Thymus (tissue), 11 donors: ENCODE measurements at regions not wholly inside any gene's neighbourhood (a gene's known extent, or its start where the extent isn't known, plus 50 kb on each side); places are given as distances from the start of the nearest gene placed in this dataset.

Source experiments
- DNase-seq, 9 donors: peaks; one replicate each; pipeline ENCODE4 v3.0.0-alpha.2; 2013; ENCODE audit warnings: low spot score in 9 of 9, low read depth in 6 of 9, missing footprints in 1 of 9
- H3K27ac ChIP-seq, 2 donors: one replicate each; pipeline ENCODE4 v1.5.1; 2013; ENCODE audit warnings: control low read depth in 1 of 2, low read depth in 1 of 2, low read length in 1 of 2, mild to moderate bottlenecking in 1 of 2, moderate library complexity in 1 of 2
- H3K27me3 ChIP-seq, 2 donors: one replicate each; pipeline ENCODE4 v1.5.1; 2013; ENCODE audit warnings: low read length in 1 of 2; ENCODE audit not compliant: control insufficient read depth in 2 of 2, insufficient read depth in 1 of 2
- H3K36me3 ChIP-seq, 2 donors: one replicate each; pipeline ENCODE4 v1.5.1; 2013; ENCODE audit warnings: low read length in 1 of 2, mild to moderate bottlenecking in 1 of 2, moderate library complexity in 1 of 2; ENCODE audit not compliant: control insufficient read depth in 2 of 2, insufficient read depth in 2 of 2
- H3K4me1 ChIP-seq, 2 donors: one replicate each; pipeline ENCODE4 v1.5.1; 2013; ENCODE audit warnings: low read length in 2 of 2; ENCODE audit not compliant: control insufficient read depth in 2 of 2, insufficient read depth in 2 of 2
- H3K4me3 ChIP-seq, 2 donors: one replicate each; pipeline ENCODE4 v1.5.1; 2013; ENCODE audit warnings: low read length in 2 of 2, control low read depth in 1 of 2, mild to moderate bottlenecking in 1 of 2
- H3K9me3 ChIP-seq, 2 donors: one replicate each; pipeline ENCODE4 v1.5.1; 2013; ENCODE audit warnings: low read length in 1 of 2, mild to moderate bottlenecking in 1 of 2; ENCODE audit not compliant: control insufficient read depth in 2 of 2, insufficient read depth in 1 of 2
- WGBS: extraction: QIAGEN DNeasy Blood & Tissue Kit; methylation state at CpG from one replicate; pipeline ENCODE4 v1.1.7; 2013; 5-methylcytosine and 5-hydroxymethylcytosine counted together
- donor health status: healthy.

GRCh38 chr3:152964911-152965609 is 130.1 kb downstream of the P2RY1 start:
- H3K36me3 ChIP-seq: no peaks in the 10 kb centered on the region
- 42% methylated on average over 1 of the region's 1 CpG for WGBS
- no peak for DNase-seq
- no peak overlapping the region for H3K27ac ChIP-seq
- H3K4me1 ChIP-seq: no peaks in the 10 kb centered on the region
- no peaks in the 10 kb centered on the region for H3K27me3 ChIP-seq
- H3K9me3 ChIP-seq: no peaks in the 10 kb centered on the region
- no peak overlapping the region for H3K4me3 ChIP-seq

GRCh38 chr3:152968388-152969024 is 133.6 kb downstream of the P2RY1 start:
- 93% methylated on average over 3 of the region's 3 CpGs for WGBS
- Histone ChIP-seq H3K36me3 (no peaks in the 10 kb centered on the region), H3K27me3 (no peaks in the 10 kb centered on the region), H3K9me3 (no peaks in the 10 kb centered on the region), H3K4me3 (no peak overlapping the region), H3K27ac (no peak overlapping the region), H3K4me1 (no peaks in the 10 kb centered on the region)
- DNase-seq: no peak

- no peak for DNase-seq
- no peaks in the 10 kb centered on the region for H3K4me1 ChIP-seq
- no peaks in the 10 kb centered on the region for H3K36me3 ChIP-seq
- no peaks in the 10 kb centered on the region for H3K9me3 ChIP-seq
- no peaks in the 10 kb centered on the region for H3K27me3 ChIP-seq
- no peak overlapping the region for H3K27ac ChIP-seq
- no peak overlapping the region for H3K4me3 ChIP-seq
- WGBS: 93% methylated on average over 1 of the region's 1 CpG
Measured at GRCh38 chr3:152969557-152970300, 134.8 kb downstream of the P2RY1 start.

GRCh38 chr3:152970851-152971250 is 135.9 kb downstream of the P2RY1 start:
- Histone ChIP-seq H3K4me1 (no peaks in the 10 kb centered on the region), H3K36me3 (no peaks in the 10 kb centered on the region), H3K4me3 (no peak overlapping the region), H3K27ac (no peak overlapping the region), H3K27me3 (no peaks in the 10 kb centered on the region), H3K9me3 (no peaks in the 10 kb centered on the region)
- WGBS: 96% methylated on average over 4 of the region's 4 CpGs
- no peak for DNase-seq

- Histone ChIP-seq H3K27me3 (no peaks in the 10 kb centered on the region), H3K9me3 (no peaks in the 10 kb centered on the region), H3K36me3 (no peaks in the 10 kb centered on the region), H3K4me3 (no peak overlapping the region), H3K4me1 (no peaks in the 10 kb centered on the region), H3K27ac (no peak overlapping the region)
- 96% methylated on average over 4 of the region's 4 CpGs for WGBS
- no peak for DNase-seq
Measured at GRCh38 chr3:152971880-152972279, 136.9 kb downstream of the P2RY1 start.

- Histone ChIP-seq H3K27me3 (no peaks in the 10 kb centered on the region), H3K4me3 (no peak overlapping the region), H3K4me1 (no peaks in the 10 kb centered on the region), H3K36me3 (no peaks in the 10 kb centered on the region), H3K27ac (no peak overlapping the region), H3K9me3 (no peaks in the 10 kb centered on the region)
- DNase-seq: no peak
- 97% methylated on average over 1 of the region's 1 CpG for WGBS
Measured at GRCh38 chr3:152973575-152973974, 138.6 kb downstream of the P2RY1 start.

GRCh38 chr3:152976239-152976638 is 141.3 kb downstream of the P2RY1 start:
- H3K4me1 ChIP-seq: no peaks in the 10 kb centered on the region
- no peak overlapping the region for H3K4me3 ChIP-seq
- H3K36me3 ChIP-seq: no peaks in the 10 kb centered on the region
- H3K27me3 ChIP-seq: no peaks in the 10 kb centered on the region
- H3K9me3 ChIP-seq: peaks cover 0 to 5% of the 10 kb centered on the region in 2 donors
- DNase-seq: no peak
- H3K27ac ChIP-seq: no peak overlapping the region
- 41% methylated on average over 2 of the region's 2 CpGs for WGBS

GRCh38 chr3:152977366-152977765 is 142.4 kb downstream of the P2RY1 start:
- 82% methylated on average over 3 of the region's 3 CpGs for whole genome bisulfite sequencing
- Histone ChIP-seq H3K9me3 (peaks cover 0 to 5% of the 10 kb centered on the region in 2 donors), H3K27me3 (no peaks in the 10 kb centered on the region), H3K27ac (no peak overlapping the region), H3K4me1 (no peaks in the 10 kb centered on the region), H3K36me3 (no peaks in the 10 kb centered on the region), H3K4me3 (no peak overlapping the region)
- no peak for DNase-seq

GRCh38 chr3:152978152-152978551 is 143.2 kb downstream of the P2RY1 start:
- WGBS: 94% methylated on average over 1 of the region's 1 CpG

More at GRCh38 chr3:152978152-152978551, 143.2 kb downstream of the P2RY1 start:
- Histone ChIP-seq H3K9me3 (peaks cover 0 to 5% of the 10 kb centered on the region in 2 donors), H3K36me3 (no peaks in the 10 kb centered on the region), H3K4me3 (no peak overlapping the region), H3K27me3 (no peaks in the 10 kb centered on the region), H3K4me1 (no peaks in the 10 kb centered on the region), H3K27ac (no peak overlapping the region)
- DNase-seq: no peak
